ENCODE measurements at regions not wholly inside any gene's neighbourhood (a gene's known extent, or its start where the extent isn't known, plus 50 kb on each side); places are given as distances from the start of the nearest gene placed in this dataset.

- TF ChIP-seq RFX5 (IDR thresholded peaks at IDR 0.05; ENCODE audit: borderline replicate concordance, low read depth, low read length) = no peak
- no peak for TF ChIP-seq CEBPB (IDR thresholded peaks at IDR 0.05; ENCODE audit: low read depth, low read length)
- H2BK5ac ChIP-seq (ENCODE audit: low read depth, low read length) = no peak overlapping the region
- H3K14ac ChIP-seq (ENCODE audit: insufficient read length) = no peak overlapping the region
- H2BK15ac ChIP-seq (ENCODE audit: low read length) = no peak overlapping the region
- DNase-seq (ENCODE audit: low read depth in 1 of 2, low spot score in 2 of 2) (no peak), FAIRE-seq (no peak)
- no peak overlapping the region for H3K4me3 ChIP-seq (ENCODE audit: extremely low read depth in 1 of 4, insufficient read depth in 2 of 4, low read depth in 3 of 4, low read length in 4 of 4)
- no peak overlapping the region for H2BK20ac ChIP-seq (ENCODE audit: low read length)
- H4K20me1 ChIP-seq (replicated peaks in 1 of 2; ENCODE audit: control insufficient read depth in 1 of 2, insufficient read depth in 2 of 2, low read length in 2 of 2) = no peaks in the 10 kb centered on the region
- H2BK120ac ChIP-seq (replicated peaks; ENCODE audit: low read depth, low read length) = no peak overlapping the region
- no peak overlapping the region for H4K8ac ChIP-seq (ENCODE audit: extremely low read depth, insufficient read depth, low read length)
- WGBS, 2 experiments (ENCODE audit: extremely low coverage in 1 of 2, insufficient coverage in 1 of 2, insufficient read length in 1 of 2, insufficient replicate concordance in 2 of 2, low coverage in 1 of 2, low lambda C conversion rate in 2 of 2, missing lambda C conversion rate in 1 of 2) = 96% methylated on average over 2 of the region's 2 CpGs; no CpG with 5 or more reads in 1 of the 2 experiments
- ChIA-PET CTCF (ENCODE audit: partially characterized antibody) (interaction anchor here (1.0 kb wide), 1 partner anchor 14 kb away, joined by 3 read pairs; no protein-coding TSS in a partner anchor), POLR2A (ENCODE audit: partially characterized antibody) (no interaction called here)
- no peak overlapping the region for H3K4me2 ChIP-seq (ENCODE audit: insufficient read depth in 1 of 2, low read depth in 2 of 2, low read length in 2 of 2)
- H3K36me3 ChIP-seq (ENCODE audit: control insufficient read depth in 2 of 4, insufficient read depth in 4 of 4, low read length in 3 of 4) = no peaks in the 10 kb centered on the region
- no peaks in the 10 kb centered on the region for H3K27me3 ChIP-seq (replicated peaks in 1 of 4; ENCODE audit: control insufficient read depth in 3 of 4, extremely low read depth in 1 of 4, insufficient read depth in 3 of 4, low read length in 3 of 4)
- no peak overlapping the region for H2AK5ac ChIP-seq (ENCODE audit: low read depth, low read length)
- no peak overlapping the region for H3K4ac ChIP-seq (replicated peaks; ENCODE audit: insufficient read length, low read depth, low read length)
- peaks cover 0 to 4% (median 0%) of the 10 kb centered on the region in 4 experiments; a peak in 1 of 7 replicates for H3K4me1 ChIP-seq (replicated peaks in 1 of 4; ENCODE audit: control insufficient read depth in 3 of 4, insufficient read depth in 4 of 4, low read length in 3 of 4)
- no peak overlapping the region for H3K9ac ChIP-seq (replicated peaks in 1 of 4; ENCODE audit: extremely low read depth in 1 of 4, low read depth in 3 of 4, low read length in 3 of 4)
- H3K18ac ChIP-seq (ENCODE audit: extremely low read depth, low read length) = no peak overlapping the region
- H3K79me1 ChIP-seq (ENCODE audit: low read depth, low read length) = no peaks in the 10 kb centered on the region
- no peak overlapping the region for H4K5ac ChIP-seq (ENCODE audit: insufficient read length, low read depth, low read length)
- no peaks in the 10 kb centered on the region for H3K79me2 ChIP-seq (ENCODE audit: control insufficient read depth in 1 of 2, insufficient read depth in 2 of 2, low read length in 2 of 2)
- H3K23ac ChIP-seq (ENCODE audit: insufficient read length) = no peak overlapping the region
- H3K27ac ChIP-seq (ENCODE audit: low read depth, low read length) = no peak overlapping the region
- no peak overlapping the region for H3K56ac ChIP-seq (replicated peaks; ENCODE audit: insufficient read length, low read depth, low read length)
- H2BK12ac ChIP-seq (ENCODE audit: low read depth, low read length) = no peak overlapping the region
- no peak overlapping the region for H2AFZ ChIP-seq (ENCODE audit: low read length)
- no peak overlapping the region for H4K91ac ChIP-seq (replicated peaks; ENCODE audit: insufficient read length, low read length)
- no peaks in the 10 kb centered on the region for H3K9me3 ChIP-seq (ENCODE audit: insufficient read depth in 2 of 2, low read depth in 1 of 2, low read length in 1 of 2)
- no peaks in the 10 kb centered on the region for H3K23me2 ChIP-seq (ENCODE audit: low read depth, low read length)
These were observed 790.9 kb upstream of the PRR20A start for GRCh38 chr13:56349866-56350265.

All from H1 (cell line).